ENCODE measurements at regions not wholly inside any gene's neighbourhood (a gene's known extent, or its start where the extent isn't known, plus 50 kb on each side); places are given as distances from the start of the nearest gene placed in this dataset.

GRCh38 chr1:228807904-228808605 lies 72.8 kb downstream of the RHOU start:
- Histone ChIP-seq H3K9me3 (no peaks in the 10 kb centered on the region), H3K4me3 (no peak overlapping the region), H3K27ac (no peak overlapping the region), H3K27me3 (no peaks in the 10 kb centered on the region), H3K36me3 (no peaks in the 10 kb centered on the region), H3K4me1 (peaks cover 0 to 16% (median 8%) of the 10 kb centered on the region in 4 donors)
- no peak for ATAC-seq
- no peak for TF ChIP-seq POLR2A (IDR thresholded peaks at IDR 0.05)
- TF ChIP-seq CTCF (IDR thresholded peaks at IDR 0.05): no peak
- 45% methylated on average over 4 of the region's 7 CpGs for WGBS (ENCODE audit: insufficient coverage, low coverage, low lambda C conversion rate, missing lambda C conversion rate)
- no peak for DNase-seq
- intact Hi-C loops (cut with DNase I): no loop called here

GRCh38 chr1:228809621-228810394 lies 74.5 kb downstream of the RHOU start:
- 62% methylated on average over 5 of the region's 7 CpGs for WGBS (ENCODE audit: insufficient coverage, low coverage, low lambda C conversion rate, missing lambda C conversion rate)
- DNase-seq (peak; percentile 58 to 79 (median 78)), ATAC-seq (peak; percentile 93 to 97 (median 95))
- intact Hi-C loops (cut with DNase I): no loop called here
- no peaks in the 10 kb centered on the region for H3K27me3 ChIP-seq
- peak overlapping the region in 1 of 3 donors; percentile 25 for H3K27ac ChIP-seq
- no peak overlapping the region for H3K4me3 ChIP-seq
- H3K4me1 ChIP-seq: peaks cover 0 to 12% (median 3%) of the 10 kb centered on the region in 4 donors
- H3K9me3 ChIP-seq: no peaks in the 10 kb centered on the region
- TF ChIP-seq POLR2A (IDR thresholded peaks at IDR 0.05): no peak
- TF ChIP-seq CTCF (IDR thresholded peaks at IDR 0.05): no peak
- no peaks in the 10 kb centered on the region for H3K36me3 ChIP-seq

GRCh38 chr1:228810395-228810758 lies 75.1 kb downstream of the RHOU start:
- ATAC-seq: peak in 2 of 4 donors; percentile 5 to 15
- Histone ChIP-seq H3K4me1 (peaks cover 0 to 12% (median 3%) of the 10 kb centered on the region in 4 donors), H3K27ac (no peak overlapping the region)

More at GRCh38 chr1:228810395-228810758, 75.1 kb downstream of the RHOU start:
- Histone ChIP-seq H3K27me3 (no peaks in the 10 kb centered on the region), H3K9me3 (no peaks in the 10 kb centered on the region), H3K4me3 (no peak overlapping the region), H3K36me3 (no peaks in the 10 kb centered on the region)
- intact Hi-C loops (cut with DNase I): no loop called here
- TF ChIP-seq CTCF (IDR thresholded peaks at IDR 0.05): no peak
- TF ChIP-seq POLR2A (IDR thresholded peaks at IDR 0.05): no peak
- DNase-seq: no peak

Measured in right lobe of liver (tissue), 6 donors.